HG03103 (cell line): ENCODE measurements at regions not wholly inside any gene's neighbourhood (a gene's known extent, or its start where the extent isn't known, plus 50 kb on each side); places are given as distances from the start of the nearest gene placed in this dataset.
A peak's percentile ranks its signal among the peaks of the same experiment; 100 is the strongest.

Source experiments
- ATAC-seq: cut with Tn5 transposase; IDR thresholded peaks from one replicate; pipeline ENCODE4 v1.9.1; 2021; ENCODE audit warnings: low read depth; ENCODE audit not compliant: unreplicated experiment

DNA sequence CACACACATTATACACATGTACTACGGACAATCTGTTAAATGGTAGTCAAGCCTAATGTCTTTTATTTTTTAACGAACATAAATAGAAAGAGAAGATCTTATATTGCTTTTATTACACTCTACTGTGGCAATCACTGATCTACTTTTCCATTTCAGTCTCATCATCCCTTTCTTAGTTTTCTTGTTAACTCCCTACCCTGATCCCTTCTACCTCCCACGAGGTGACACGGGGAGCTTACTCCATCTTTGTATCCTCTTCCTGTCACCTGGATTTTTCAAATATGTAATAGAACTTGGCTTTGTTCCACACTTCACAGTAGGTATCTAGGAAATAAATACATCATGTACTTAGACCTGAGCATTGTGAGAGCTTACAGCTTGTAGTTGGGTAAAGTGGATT lies 211.0 kb downstream of the PIK3R1 start:
- no peak for ATAC-seq

DNA sequence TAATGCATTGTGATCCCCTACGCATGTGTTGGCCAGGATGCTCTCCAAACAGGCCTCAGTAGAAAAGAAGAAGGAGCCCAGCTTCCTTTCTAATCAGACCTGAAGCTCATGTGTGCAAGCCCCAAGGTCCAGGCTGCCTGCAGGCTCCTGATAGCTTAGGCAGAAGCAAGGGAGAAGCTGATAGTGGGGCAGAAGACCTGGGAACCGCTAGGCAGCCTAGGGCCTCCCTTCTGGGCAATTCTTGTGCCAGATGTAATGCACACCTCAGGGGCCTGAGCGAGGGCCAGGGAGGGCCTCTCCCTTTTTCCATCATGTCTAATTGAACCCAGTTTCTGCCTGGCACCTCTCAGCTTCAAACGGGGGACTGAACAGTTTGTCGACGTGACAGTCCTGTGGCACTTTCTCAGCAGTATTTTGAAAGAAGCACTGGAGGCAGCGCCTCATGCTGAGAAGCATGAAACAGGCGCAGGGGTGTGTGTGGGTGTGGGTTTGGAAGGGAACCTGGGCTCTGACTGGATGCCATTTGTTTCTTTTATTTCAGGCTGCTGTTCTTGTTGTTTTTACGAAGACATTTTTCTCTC lies 212.8 kb downstream of the PIK3R1 start:
- no peak for ATAC-seq

DNA sequence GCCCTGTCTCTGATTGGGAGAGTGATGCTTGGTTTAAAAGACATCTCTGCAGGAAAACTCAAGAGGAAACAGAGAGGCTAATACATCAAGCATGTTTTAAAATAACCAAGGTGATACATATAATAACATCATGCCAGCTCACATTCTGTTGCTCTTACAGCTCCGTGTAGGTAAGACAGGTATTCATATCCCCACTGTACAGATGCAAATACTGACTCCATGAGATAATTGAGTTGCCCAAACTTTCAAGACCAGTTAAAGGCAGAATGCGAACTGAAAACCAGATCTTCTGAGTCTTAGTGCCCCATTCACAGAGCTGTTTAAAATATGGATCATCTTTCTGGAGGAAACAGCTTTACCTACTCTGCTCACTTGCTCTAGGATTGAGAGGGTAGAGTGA lies 214.0 kb downstream of the PIK3R1 start:
- no peak for ATAC-seq

DNA sequence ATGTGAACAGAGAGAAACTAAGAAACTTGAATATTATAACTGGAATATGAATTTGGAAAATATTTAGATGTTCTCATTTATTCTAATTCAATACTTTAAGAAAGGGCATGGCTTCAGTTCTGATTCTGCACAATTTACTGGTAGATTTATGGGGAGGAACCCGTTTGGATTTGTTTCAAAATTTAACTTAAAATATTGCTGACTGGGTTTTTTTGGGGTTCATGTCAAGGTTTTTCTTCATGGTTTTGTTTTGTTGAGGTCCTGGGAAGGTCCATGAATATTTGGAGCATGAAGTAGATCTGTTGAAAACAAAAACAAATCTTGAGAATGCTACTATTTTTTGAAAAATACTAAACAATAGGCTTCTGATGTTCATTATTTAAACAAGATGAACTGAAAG lies 214.7 kb downstream of the PIK3R1 start:
- no peak for ATAC-seq

DNA sequence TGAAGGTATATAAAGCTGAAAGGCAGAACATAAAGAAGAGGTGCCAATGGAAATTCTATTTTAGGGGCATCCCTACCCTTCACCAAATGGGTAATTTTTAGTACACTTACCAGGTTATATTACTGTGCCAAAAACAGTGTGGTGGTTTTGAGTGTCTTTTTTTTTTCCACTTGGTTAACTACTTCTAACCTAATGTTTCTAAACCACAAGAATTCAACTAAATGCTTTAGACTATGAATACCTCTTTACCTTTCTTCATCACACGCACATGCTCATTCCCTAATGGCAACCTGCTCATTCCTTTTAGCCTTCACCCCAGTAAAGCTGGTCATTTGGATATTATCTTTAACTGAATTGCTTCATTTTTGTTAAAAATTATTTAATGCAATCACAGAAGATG lies 215.6 kb downstream of the PIK3R1 start:
- ATAC-seq = no peak

DNA sequence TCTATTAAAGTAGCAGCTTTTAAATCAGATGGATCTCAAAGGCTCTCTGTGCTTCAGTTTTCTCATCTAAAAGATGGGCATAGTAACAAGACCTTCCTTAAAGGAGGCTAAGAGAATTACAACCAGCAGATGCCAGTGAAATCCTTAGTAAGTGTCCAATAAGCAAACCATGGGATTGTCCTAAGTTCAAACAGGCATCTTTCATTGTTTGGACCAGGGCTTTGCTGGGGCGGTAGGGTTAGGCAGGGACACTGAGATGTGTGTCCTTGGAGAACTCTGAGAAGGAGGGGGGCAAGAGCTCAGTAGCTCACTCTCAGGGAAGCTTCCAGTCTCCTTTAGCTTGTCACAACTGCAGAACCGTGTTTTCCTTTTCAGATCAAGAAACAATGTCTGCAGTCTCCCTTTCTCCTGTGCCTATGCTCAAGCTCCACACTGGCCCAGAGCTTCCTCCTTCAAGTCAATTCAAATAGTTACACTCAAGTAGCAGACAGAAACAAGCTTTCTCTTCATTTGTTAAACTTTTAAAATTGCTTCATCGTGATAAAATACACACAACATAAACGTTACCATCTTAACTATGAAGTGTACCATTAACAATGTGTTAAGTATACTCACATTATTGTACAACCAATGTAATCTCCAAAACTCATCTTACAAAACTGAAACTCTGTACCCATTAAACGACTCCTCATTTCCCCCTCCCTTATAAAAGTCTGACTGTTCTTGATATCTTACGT lies 216.2 kb downstream of the PIK3R1 start:
- ATAC-seq = no peak

DNA sequence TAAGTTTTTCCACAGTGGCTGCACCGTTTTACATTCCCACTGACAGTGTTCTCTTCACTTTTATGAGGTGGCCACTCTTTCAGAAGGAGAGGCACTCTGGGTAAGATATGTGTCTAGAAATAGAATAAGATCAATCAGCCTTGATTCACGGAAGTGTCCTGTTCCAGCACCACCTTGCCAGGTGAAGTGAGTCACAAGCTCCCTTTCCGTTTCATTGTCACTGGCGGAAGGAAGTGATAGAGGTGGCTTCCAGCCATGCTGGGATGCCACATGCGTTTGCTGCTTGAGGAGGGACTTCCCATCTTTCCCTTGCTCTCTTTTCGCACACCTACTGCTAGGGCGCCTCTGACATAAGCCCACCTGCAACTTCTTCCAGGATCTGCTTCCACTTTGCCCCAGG lies 217.1 kb downstream of the PIK3R1 start:
- no peak for ATAC-seq

DNA sequence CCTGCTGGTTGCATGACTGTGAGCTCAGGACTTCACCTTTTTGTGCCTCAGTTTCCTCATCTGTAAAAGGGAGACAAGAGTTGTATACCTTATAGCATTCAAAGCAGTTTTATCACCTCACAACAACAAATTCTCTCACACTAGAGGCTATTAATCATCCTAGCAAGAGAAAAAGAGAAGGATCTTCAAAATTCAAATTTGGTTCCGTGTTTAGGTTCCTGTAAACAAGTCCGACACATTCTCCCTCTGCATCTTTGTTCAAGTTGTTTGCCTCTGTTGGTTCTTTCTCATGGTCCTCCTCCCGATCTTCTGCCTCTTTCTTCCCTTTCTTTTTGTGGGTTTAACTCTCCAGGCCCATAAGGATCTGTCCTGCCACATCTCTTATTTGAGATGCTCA lies 218.0 kb downstream of the PIK3R1 start:
- ATAC-seq = no peak

DNA sequence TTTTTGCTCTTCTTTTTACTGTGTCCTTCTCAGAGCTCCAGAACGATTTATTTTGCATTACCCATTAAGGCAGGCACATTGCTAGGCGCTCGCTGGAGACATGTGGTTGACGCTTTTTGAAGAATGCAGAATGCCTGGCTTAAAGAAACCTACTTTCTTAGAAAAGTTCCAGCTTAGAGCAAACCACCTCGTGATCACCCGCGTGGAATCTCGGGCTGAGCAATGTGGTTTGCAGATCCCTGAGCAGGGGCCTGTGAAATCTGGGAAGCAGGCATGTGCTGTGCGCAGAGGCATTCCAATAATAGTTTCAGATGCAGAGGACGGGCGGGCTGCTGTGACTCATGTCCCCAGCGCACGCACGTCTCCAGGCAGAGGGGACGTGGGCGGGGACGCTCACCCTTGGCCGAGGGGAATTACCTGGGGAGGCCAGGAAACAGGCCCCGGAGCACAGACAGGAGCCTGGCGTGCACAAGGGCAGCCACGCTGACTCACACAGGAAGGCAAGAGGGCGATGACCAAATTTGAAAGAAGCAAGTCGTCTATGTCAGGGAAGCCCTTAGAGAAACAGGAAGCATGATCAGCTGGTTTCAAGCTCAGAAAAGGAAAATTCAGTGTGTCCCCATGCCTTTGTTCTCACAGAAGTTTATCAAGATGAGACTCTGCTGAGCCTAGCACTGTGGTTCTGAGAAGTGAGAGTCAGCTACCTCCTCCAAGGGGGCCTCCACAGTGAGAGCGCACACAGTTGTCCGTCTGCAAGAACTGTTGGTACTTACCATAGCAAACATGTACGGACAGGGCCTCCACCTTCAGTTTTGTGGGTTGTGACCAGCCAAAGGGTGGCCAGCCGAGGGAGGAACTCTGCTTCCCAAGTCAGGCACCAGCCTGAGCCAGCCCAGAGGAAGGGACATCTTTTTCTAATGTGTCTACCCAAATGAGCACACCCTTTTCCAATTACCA lies 218.6 kb downstream of the PIK3R1 start:
- ATAC-seq = peak; percentile 96

DNA sequence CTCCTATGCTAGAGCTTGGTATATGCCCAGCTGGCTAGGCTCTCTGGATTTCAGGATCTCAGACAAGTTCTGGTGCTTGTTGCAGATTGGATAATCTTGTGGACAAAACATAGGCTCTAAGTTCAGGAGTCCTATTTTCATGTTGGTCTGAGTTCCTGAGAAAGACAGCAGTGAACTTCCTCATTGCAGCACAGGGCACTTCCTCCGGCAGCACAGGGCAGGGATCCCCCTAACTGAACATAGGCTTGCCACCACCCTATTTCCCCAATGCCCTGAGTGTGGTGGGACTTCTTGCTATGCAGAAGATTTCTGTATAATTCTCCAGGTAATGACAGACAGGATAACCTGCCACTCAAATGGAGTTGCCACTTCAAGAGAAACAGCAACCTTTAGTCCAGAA lies 220.1 kb downstream of the PIK3R1 start:
- no peak for ATAC-seq

DNA sequence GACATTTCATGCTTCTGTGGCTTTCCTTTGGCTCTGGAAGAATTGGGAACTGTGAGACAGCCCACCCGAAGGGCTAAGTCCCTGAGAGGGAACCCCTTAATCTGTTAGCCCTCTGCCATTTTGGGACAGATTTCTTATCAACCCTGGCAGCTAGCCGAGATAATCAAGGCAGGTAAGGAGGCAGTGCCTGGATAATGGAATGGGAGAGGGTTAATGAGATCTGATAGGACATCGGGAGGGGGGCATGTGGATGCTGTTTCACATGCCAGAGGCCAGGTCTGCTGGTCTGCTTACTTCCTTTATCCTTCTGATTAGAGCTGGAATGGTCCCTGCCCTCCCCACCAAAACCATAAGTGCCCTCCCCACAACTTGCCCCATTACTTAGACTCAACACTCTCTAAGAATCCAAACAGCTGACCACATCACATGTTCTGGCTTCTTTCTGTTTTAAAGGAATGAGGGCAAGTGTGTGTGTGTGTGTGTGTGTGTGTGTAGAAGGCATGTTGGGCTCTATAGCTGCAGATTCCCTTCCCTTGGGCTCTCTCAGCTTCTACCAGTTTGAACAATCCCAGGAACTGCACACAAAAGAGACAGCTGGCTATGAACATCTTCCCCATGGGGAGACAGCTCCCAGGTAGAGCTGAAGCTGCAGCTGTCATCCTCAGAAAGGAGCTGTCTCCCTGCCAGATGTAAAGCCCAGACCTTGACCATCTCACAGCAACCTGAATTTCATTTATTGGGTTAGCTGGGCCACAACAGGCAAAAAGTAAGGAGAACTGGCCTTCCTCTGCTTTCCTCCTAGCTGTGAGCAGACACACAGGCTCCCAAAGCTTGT lies 221.3 kb downstream of the PIK3R1 start:
- no peak for ATAC-seq

DNA sequence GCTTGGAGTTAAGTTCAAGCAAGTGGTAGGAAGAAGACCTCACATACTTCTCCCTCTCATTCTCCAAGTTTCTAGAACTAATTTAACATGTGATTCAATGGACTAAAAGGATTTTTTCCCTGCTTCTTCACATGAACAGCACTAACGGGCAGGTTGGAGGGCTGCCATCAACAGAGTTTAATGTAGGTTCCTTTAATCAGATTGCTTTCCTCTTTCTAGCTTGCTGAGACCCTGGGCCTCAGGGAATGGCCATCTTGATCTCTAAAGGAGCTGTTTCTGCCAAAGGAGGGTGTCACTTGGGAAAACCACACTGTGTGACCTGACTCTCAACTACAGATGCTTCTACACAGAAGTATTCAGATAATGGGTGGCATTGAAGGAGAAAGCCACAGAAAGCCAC lies 223.3 kb downstream of the PIK3R1 start:
- ATAC-seq = no peak

DNA sequence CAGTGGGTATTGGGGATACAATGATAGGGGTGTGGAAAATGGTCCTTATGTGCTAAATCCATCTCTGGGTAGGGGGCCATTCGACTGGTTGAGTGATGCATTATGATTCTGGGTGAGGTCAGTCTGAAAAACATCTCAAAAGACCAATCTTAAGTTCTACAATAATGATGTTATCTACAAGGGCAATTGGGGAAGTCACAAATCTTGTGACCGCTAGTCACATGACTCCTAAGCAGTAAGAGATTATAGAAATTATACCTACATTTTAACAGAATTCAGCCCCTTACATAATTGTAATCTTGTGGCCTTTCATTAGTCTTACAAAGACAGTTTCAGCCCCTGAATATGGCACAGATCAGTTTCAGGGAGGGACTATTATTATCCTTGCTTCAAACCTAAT lies 224.7 kb downstream of the PIK3R1 start:
- no peak for ATAC-seq

DNA sequence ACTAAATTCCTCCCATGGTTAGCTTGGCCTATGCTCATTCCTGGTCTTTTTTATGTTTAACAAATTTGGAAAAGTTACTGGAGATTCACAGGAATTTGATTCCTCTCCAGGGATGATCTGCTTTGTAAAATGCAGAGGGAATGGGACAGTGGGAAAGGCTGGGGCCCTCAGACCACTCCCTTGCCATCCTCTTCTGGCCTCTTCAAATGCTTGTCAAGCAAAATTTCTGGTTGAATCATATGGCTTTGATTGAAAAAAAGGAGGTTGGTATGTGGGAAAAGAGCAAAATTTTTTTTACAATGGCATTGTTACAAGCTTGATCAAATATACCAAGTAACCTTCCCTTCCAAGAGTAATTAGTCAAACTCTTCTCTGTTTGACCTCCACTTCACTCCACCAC lies 225.1 kb downstream of the PIK3R1 start:
- ATAC-seq = no peak

DNA sequence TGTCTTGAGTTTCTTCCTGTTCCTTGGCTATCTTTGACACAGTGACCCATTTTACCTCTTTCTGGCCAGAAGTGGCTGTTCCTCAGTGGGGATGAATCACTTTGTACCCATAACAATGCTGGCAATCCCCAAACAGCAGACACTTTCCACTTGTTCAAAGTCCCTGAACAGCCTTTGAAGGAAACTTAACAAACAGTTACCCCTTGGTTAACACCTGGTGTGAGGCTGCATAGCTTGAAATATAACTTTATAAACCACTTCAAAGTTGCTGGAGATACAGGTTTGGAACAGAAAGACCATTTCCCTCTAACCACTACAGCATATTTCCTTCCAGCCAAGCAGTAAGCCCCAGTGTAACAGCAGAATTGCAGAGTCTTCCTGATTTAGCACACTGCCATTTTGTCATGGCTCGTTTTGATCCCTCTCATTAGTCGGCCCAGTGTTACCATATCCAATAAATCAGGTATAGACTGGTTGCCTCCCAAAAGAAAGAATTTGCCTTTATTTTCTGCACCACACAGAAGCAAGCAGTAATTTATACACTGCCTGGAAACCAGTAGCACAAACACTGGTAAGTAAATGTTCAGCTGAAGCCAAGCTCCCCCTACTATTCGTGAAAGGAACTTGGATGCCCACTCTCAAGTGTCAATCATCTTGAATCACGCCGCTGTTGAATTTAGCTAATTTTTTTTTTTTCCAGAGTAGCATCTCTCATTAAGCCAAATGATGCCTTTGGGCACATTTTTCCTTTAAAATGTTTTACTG lies 225.9 kb downstream of the PIK3R1 start:
- no peak for ATAC-seq

DNA sequence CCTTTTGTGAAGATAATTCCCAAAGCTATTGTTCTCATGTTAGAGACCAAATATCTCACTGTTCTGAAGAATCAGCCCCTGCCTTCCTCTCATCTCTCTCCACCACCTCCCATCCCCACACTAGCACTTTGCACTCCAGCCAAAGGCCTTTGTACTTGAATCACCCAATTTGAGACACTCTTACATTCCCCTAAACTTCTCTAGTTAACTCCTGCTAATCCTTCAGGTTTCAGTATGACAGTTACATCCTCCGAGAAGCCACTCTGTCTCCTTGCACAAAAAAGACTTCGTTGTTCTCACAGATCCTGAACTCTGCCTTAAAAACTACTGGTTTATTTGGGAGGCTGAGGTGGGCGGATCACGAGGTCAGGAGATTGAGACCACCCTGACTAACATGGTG lies 227.5 kb downstream of the PIK3R1 start:
- no peak for ATAC-seq

DNA sequence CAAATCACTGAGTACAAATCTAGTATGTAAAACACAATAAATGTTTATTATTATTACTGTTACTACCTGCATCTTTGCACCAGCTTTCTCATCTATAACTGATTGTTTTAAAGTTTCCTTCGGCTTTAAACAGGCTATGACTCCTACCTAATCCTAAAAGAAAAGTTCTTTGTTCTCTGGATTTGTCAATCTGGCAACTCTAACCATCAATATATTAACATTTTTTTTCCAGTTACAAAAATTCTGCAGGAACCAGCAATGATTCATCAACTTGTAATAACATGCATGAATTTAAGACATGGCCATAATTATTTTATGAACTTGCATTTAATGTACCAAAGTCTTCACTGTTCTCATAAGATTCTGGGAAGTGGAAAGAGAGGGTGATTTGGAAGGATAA lies 228.5 kb downstream of the PIK3R1 start:
- ATAC-seq = no peak

DNA sequence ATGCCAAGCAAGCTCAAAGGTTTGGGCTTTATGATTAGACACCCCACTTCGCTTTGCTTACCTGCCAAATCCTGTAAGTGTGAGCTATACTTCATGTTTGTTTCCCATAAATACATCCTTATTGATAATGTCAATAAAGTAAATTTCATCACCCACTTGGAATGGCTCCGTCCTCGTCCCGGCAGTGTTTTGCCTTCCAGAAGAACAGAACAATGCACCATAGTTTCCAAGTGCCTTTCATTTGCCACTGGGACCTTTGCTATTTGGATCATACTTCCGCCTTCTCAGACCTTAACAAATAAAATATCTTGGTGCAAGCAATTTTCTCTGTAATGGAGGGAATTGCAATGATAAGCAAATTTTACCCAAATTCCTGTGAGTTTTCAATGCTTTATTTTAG lies 229.3 kb downstream of the PIK3R1 start:
- ATAC-seq = no peak

DNA sequence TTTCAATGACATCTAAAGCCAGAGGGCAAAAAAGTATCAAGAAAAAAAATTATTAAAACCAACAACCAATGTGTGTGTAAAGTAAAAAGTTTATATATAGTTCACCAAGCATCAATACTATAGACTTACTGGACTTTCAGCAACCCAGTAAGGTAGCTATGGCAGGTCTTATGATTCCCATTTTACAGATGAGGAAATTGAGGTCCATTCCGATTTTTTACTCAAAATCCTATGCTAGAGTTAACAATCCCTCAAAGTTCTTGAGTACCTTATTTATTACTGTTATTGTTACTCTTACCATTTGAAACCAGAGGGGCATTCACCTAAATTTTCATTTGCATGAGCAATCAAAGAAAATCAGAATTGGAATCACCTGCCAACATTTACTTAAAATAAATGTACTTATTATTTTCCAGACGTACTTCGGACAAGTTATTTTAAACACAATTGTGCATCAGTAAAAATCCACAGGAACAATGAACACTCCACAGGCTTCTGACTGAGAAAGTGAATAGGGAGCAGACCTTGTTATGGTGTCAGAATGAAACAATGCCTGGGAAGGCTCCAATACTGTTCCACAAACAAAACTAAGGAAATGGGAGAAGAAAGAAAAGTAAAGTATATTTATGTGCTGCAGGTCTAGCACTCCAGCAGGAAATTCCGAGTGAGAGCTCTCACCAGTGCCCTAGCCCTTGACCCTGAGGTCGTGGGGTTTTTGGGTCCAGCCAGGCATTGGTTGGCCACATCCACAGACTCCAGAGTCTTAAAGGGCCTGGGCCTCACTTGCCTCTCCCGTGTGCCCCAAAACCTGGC lies 229.9 kb downstream of the PIK3R1 start:
- no peak for ATAC-seq
